DOHH2 (cell line): ENCODE measurements at regions not wholly inside any gene's neighbourhood (a gene's known extent, or its start where the extent isn't known, plus 50 kb on each side); places are given as distances from the start of the nearest gene placed in this dataset.

Experiments
- H3F3A ChIP-seq: fragments of 200-600 bp; sonication (generic), shearing (Covaris generic); 2 replicates; pipeline ENCODE4 v1.6.0; 2016; ENCODE audit warnings: antibody characterized with exemption, mild to moderate bottlenecking; ENCODE audit not compliant: control insufficient read depth, insufficient read depth
- H3K27ac ChIP-seq: fragments of 200-600 bp; sonication (generic); 2 replicates; pipeline ENCODE4 v1.5.1; 2014; ENCODE audit warnings: low read depth, mild to moderate bottlenecking, low read length, moderate library complexity
- H3K27me3 ChIP-seq: fragments of 200-600 bp; sonication (generic); 2 replicates; pipeline ENCODE4 v1.6.1; 2014; ENCODE audit warnings: mild to moderate bottlenecking, low read length, mixed read lengths; ENCODE audit not compliant: control insufficient read depth
- H3K36me3 ChIP-seq: fragments of 200-600 bp; sonication (generic); 2 replicates; pipeline ENCODE4 v1.6.1; 2014; ENCODE audit warnings: mild to moderate bottlenecking, low read length, moderate library complexity, mixed read lengths; ENCODE audit not compliant: control insufficient read depth
- H3K4me1 ChIP-seq: fragments of 200-600 bp; sonication (generic); 2 replicates; pipeline ENCODE4 v1.6.1; 2014; ENCODE audit warnings: mild to moderate bottlenecking, low read length, mixed read lengths; ENCODE audit not compliant: control insufficient read depth
- H3K4me2 ChIP-seq: fragments of 200-600 bp; sonication (generic); 2 replicates; pipeline ENCODE4 v1.6.0; 2014; ENCODE audit warnings: mild to moderate bottlenecking, low read length, moderate library complexity
- H3K4me3 ChIP-seq: fragments of 200-600 bp; sonication (generic); 2 replicates; pipeline ENCODE4 v1.5.1; 2014; ENCODE audit warnings: mild to moderate bottlenecking, low read length, mixed read lengths
- H3K79me2 ChIP-seq: fragments of 200-600 bp; sonication (generic); 2 replicates; pipeline ENCODE4 v1.6.1; 2014; ENCODE audit warnings: mild to moderate bottlenecking, low read length, mixed read lengths; ENCODE audit not compliant: control insufficient read depth
- H3K9me2 ChIP-seq: fragments of 200-600 bp; sonication (generic); replicated peaks from 2 replicates; pipeline ENCODE4 v1.6.1; 2014; ENCODE audit warnings: mild to moderate bottlenecking, low read length, mixed read lengths; ENCODE audit not compliant: control insufficient read depth
- H3K9me3 ChIP-seq: fragments of 200-600 bp; sonication (generic); 2 replicates; pipeline ENCODE4 v1.6.1; 2014; ENCODE audit warnings: antibody characterized with exemption, low read length, mixed read lengths; ENCODE audit not compliant: control insufficient read depth, insufficient read depth
- H4K20me1 ChIP-seq: fragments of 200-600 bp; sonication (generic); 2 replicates; pipeline ENCODE4 v1.6.0; 2014; ENCODE audit warnings: low read depth, mild to moderate bottlenecking, antibody characterized with exemption, low read length, moderate library complexity; ENCODE audit not compliant: control insufficient read depth, insufficient read depth
- EZH2phosphoT487 ChIP-seq: fragments of 200-600 bp; sonication (generic); IDR thresholded peaks from 2 replicates; pipeline ENCODE4 v1.6.1; 2017; ENCODE audit warnings: borderline replicate concordance, mild to moderate bottlenecking, antibody characterized with exemption, low read length, moderate library complexity, mixed read lengths
- TF ChIP-seq, protein P1 (sequence below): fragments of 200-600 bp; sonication (generic); IDR thresholded peaks from one replicate; pipeline ENCODE4 v1.5.1; 2014; ENCODE audit warnings: antibody characterized with exemption, mild to moderate bottlenecking, low read depth, low read length; ENCODE audit not compliant: poor library complexity, severe bottlenecking

- H3K36me3 ChIP-seq, result peaks cover 5% of the 10 kb centered on the region; the same call in 1 of the 2 replicates
- H3K27ac ChIP-seq, result no peak overlapping the region
- peaks cover 41% of the 10 kb centered on the region for H3K4me1 ChIP-seq
- TF ChIP-seq EZH2phosphoT487, result no peak
- TF ChIP-seq, protein P1, sequence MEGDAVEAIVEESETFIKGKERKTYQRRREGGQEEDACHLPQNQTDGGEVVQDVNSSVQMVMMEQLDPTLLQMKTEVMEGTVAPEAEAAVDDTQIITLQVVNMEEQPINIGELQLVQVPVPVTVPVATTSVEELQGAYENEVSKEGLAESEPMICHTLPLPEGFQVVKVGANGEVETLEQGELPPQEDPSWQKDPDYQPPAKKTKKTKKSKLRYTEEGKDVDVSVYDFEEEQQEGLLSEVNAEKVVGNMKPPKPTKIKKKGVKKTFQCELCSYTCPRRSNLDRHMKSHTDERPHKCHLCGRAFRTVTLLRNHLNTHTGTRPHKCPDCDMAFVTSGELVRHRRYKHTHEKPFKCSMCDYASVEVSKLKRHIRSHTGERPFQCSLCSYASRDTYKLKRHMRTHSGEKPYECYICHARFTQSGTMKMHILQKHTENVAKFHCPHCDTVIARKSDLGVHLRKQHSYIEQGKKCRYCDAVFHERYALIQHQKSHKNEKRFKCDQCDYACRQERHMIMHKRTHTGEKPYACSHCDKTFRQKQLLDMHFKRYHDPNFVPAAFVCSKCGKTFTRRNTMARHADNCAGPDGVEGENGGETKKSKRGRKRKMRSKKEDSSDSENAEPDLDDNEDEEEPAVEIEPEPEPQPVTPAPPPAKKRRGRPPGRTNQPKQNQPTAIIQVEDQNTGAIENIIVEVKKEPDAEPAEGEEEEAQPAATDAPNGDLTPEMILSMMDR, result no peak
- H3K27me3 ChIP-seq, result no peaks in the 10 kb centered on the region
- H3K4me2 ChIP-seq, result no peak overlapping the region
- H3K9me3 ChIP-seq, result no peaks in the 10 kb centered on the region
- peaks cover 29% of the 10 kb centered on the region for H3F3A ChIP-seq
- peaks cover 11% of the 10 kb centered on the region for H3K79me2 ChIP-seq
- H3K4me3 ChIP-seq, result no peak overlapping the region
- no peaks in the 10 kb centered on the region for H4K20me1 ChIP-seq
- no peaks in the 10 kb centered on the region for H3K9me2 ChIP-seq
These were observed 67.7 kb upstream of the TOP3B start for GRCh38 chr22:22050141-22050775.

- no peak for TF ChIP-seq EZH2phosphoT487
- TF ChIP-seq, protein P1, result no peak
- peaks cover 47% of the 10 kb centered on the region for H3K4me1 ChIP-seq
- peaks cover 29% of the 10 kb centered on the region for H3F3A ChIP-seq
- peaks cover 17% of the 10 kb centered on the region for H3K79me2 ChIP-seq
- H3K9me3 ChIP-seq, result no peaks in the 10 kb centered on the region
- peaks cover 5% of the 10 kb centered on the region; the same call in 1 of the 2 replicates for H3K36me3 ChIP-seq
- H3K9me2 ChIP-seq, result no peaks in the 10 kb centered on the region
- H3K4me3 ChIP-seq, result no peak overlapping the region
- peak overlapping the region; percentile 72; the same call in 1 of the 2 replicates for H3K27ac ChIP-seq
- H4K20me1 ChIP-seq, result no peaks in the 10 kb centered on the region
- no peaks in the 10 kb centered on the region for H3K27me3 ChIP-seq
- H3K4me2 ChIP-seq, result no peak overlapping the region
These were observed 67.1 kb upstream of the TOP3B start for GRCh38 chr22:22049684-22050083.

DNA sequence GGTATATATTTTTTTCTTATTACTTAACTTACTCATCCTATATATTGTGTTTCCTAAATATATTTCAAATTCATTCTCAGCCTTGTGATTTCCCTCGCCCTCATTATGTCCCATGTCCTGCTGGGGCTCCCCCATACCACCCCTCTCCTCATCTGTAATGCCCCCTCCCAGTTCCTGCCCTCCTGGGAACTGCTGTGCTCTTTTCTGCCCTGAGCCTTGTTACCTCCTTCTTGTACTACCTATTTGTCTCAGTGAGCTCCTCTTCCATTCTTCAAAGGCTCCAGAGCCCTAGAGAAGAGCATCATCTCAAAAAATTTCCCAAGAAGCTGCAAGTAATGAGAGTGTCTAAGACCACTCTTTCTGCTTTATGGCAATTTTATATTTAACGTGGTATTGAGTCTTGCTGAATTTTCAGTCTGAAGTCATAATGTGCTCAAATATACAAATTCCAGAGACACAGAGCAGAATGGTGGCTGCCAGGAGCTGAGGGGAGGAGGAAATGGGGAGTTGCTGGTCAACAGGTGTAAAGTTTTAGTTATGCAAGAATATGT is 66.5 kb upstream of the TOP3B start:
- Histone ChIP-seq H3K9me2 (no peaks in the 10 kb centered on the region), H3K79me2 (peaks cover 23% of the 10 kb centered on the region), H3K4me1 (peaks cover 53% of the 10 kb centered on the region), H3F3A (peaks cover 29% of the 10 kb centered on the region), H3K4me2 (peak overlapping the region; percentile 71), H4K20me1 (no peaks in the 10 kb centered on the region), H3K4me3 (peak overlapping the region; percentile 59), H3K27me3 (no peaks in the 10 kb centered on the region), H3K36me3 (peaks cover 8% of the 10 kb centered on the region), H3K27ac (peak overlapping the region; percentile 72), H3K9me3 (no peaks in the 10 kb centered on the region)
- TF ChIP-seq EZH2phosphoT487, result no peak
- TF ChIP-seq, protein P1, result no peak
